ENCODE measurements at regions not wholly inside any gene's neighbourhood (a gene's known extent, or its start where the extent isn't known, plus 50 kb on each side); places are given as distances from the start of the nearest gene placed in this dataset.

DNA sequence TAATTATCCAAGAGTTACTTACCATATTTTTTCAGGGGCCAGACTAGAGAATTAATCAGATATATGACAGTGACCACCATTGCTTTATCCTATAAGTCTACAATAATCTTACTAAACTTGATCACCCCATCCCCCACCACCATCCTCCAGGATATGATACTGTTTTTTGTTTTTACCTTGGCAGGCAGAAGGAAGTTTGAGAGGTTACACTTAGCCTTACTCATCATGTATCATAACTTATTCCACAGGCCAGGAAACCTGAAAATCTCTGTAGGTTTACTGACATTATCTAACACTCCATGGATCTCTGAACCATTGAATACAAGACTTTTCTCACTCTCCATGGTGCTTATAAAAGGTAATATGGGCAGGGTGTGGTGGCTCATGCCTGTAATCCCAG is 602.7 kb downstream of the KCNJ3 start:
- Histone ChIP-seq H3K14ac (ENCODE audit: low read length in 2 of 2) (no peak overlapping the region), H3K4me3 (ENCODE audit: insufficient read depth in 1 of 2, low read depth in 1 of 2, low read length in 2 of 2) (no peak overlapping the region), H3K36me3 (ENCODE audit: control insufficient read depth in 1 of 2, insufficient read depth in 2 of 2, low read depth in 1 of 2, low read length in 2 of 2) (no peaks in the 10 kb centered on the region), H3K4me1 (ENCODE audit: control insufficient read depth, insufficient read depth, low read depth, low read length) (no peaks in the 10 kb centered on the region), H2AFZ (ENCODE audit: low read depth, low read length) (no peak overlapping the region), H3K79me1 (replicated peaks; ENCODE audit: low read length, poor library complexity, severe bottlenecking) (no peaks in the 10 kb centered on the region), H2BK5ac (ENCODE audit: low read depth, low read length, poor library complexity, severe bottlenecking) (no peak overlapping the region), H3K9me3 (ENCODE audit: control insufficient read depth, low read length) (no peaks in the 10 kb centered on the region), H3K9ac (ENCODE audit: low read length) (no peak overlapping the region), H4K8ac (ENCODE audit: low read length) (no peak overlapping the region), H3K27ac (ENCODE audit: low read length, poor library complexity, severe bottlenecking) (no peak overlapping the region), H3K27me3 (ENCODE audit: control insufficient read depth in 1 of 2, insufficient read depth in 1 of 2, low read length in 2 of 2) (no peaks in the 10 kb centered on the region), H3K23ac (ENCODE audit: low read length in 2 of 2) (no peak overlapping the region), H2BK120ac (ENCODE audit: low read depth, low read length) (no peak overlapping the region), H3K4ac (ENCODE audit: low read depth in 1 of 2, low read length in 2 of 2) (no peak overlapping the region), H3K18ac (ENCODE audit: low read depth in 1 of 2, low read length in 2 of 2) (no peak overlapping the region), H2BK12ac (ENCODE audit: low read length in 2 of 2) (no peak overlapping the region), H4K91ac (ENCODE audit: low read length) (no peak overlapping the region), H2AK5ac (ENCODE audit: low read length, severe bottlenecking) (no peak overlapping the region), H2BK15ac (ENCODE audit: low read depth, poor library complexity, severe bottlenecking) (no peak overlapping the region), H3K4me2 (ENCODE audit: low read length, poor library complexity, severe bottlenecking) (no peak overlapping the region)
- DNase-seq: no peak

DNA sequence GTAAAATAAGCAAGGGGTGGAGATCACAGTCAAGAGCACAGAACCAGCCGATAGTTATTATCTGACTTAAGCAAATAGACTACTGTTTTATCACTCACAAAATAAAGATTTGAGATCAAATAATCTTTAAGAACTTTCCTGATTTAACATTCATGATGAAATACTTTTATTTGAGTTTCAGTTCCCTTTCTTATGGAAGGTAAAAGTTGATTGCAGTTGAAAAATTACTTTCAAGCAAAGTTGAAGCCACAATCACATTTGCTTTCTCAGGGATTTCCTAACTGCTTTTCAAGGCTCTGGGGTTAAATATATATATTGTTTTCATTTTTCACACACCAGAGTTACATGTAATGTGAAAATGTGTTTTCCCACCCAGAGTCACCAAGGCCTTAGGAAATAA is 599.5 kb downstream of the KCNJ3 start:
- Histone ChIP-seq H4K91ac (ENCODE audit: low read length) (no peak overlapping the region), H3K9me3 (ENCODE audit: control insufficient read depth, low read length) (no peaks in the 10 kb centered on the region), H3K18ac (ENCODE audit: low read depth in 1 of 2, low read length in 2 of 2) (no peak overlapping the region), H3K79me1 (replicated peaks; ENCODE audit: low read length, poor library complexity, severe bottlenecking) (no peaks in the 10 kb centered on the region), H3K27me3 (ENCODE audit: control insufficient read depth in 1 of 2, insufficient read depth in 1 of 2, low read length in 2 of 2) (no peaks in the 10 kb centered on the region), H2AK5ac (ENCODE audit: low read length, severe bottlenecking) (no peak overlapping the region), H3K4me2 (ENCODE audit: low read length, poor library complexity, severe bottlenecking) (no peak overlapping the region), H2AFZ (ENCODE audit: low read depth, low read length) (no peak overlapping the region), H2BK120ac (ENCODE audit: low read depth, low read length) (no peak overlapping the region), H3K4ac (ENCODE audit: low read depth in 1 of 2, low read length in 2 of 2) (no peak overlapping the region), H3K14ac (ENCODE audit: low read length in 2 of 2) (no peak overlapping the region), H3K4me1 (ENCODE audit: control insufficient read depth, insufficient read depth, low read depth, low read length) (no peaks in the 10 kb centered on the region), H3K23ac (ENCODE audit: low read length in 2 of 2) (no peak overlapping the region), H4K8ac (ENCODE audit: low read length) (no peak overlapping the region), H3K9ac (ENCODE audit: low read length) (no peak overlapping the region), H2BK5ac (ENCODE audit: low read depth, low read length, poor library complexity, severe bottlenecking) (no peak overlapping the region), H2BK15ac (ENCODE audit: low read depth, poor library complexity, severe bottlenecking) (no peak overlapping the region), H3K27ac (ENCODE audit: low read length, poor library complexity, severe bottlenecking) (no peak overlapping the region), H3K4me3 (ENCODE audit: insufficient read depth in 1 of 2, low read depth in 1 of 2, low read length in 2 of 2) (no peak overlapping the region), H2BK12ac (ENCODE audit: low read length in 2 of 2) (no peak overlapping the region), H3K36me3 (ENCODE audit: control insufficient read depth in 1 of 2, insufficient read depth in 2 of 2, low read depth in 1 of 2, low read length in 2 of 2) (no peaks in the 10 kb centered on the region)
- DNase-seq: no peak
- WGBS: no CpG with 5 or more reads among the region's 1 CpG

DNA sequence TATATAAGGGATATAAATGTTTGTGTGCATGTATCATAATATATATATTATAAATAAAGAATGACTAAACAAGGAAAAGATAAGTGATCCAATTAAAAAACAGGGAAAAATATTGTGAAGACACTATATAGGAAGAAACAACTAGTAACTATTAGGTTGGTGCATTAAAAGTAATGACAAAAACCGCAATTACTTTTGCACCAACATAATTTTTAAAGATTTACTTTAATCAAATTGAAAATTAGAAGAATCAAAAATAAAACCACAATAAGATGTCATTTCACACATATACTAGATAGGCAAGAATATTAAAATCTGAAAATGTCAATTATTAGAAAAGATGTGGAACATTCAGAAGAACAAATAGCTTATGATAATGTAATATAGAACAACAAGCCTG is 595.9 kb downstream of the KCNJ3 start:
- Histone ChIP-seq H4K8ac (ENCODE audit: low read length) (no peak overlapping the region), H3K4me1 (ENCODE audit: control insufficient read depth, insufficient read depth, low read depth, low read length) (no peaks in the 10 kb centered on the region)

DNA sequence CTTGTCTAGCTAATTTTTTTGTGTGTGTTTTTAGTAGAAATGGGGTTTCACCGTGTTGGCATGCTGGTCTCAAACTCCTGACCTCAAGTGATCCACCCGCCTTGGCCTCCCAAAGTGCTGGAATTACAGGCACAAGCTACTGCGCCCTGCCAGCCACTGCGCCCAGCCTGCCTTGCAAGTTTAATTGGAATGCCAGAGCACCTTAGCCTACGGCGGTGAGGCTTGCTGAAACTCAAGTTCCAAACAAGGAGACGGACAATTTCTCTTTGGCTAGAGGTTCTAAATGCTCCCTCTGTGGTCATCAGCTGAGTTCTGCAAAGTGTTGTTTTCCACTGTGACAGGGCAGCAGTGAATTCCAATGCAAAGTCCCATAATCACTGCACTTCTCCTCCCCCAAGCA is 583.4 kb downstream of the KCNJ3 start:
- no peak overlapping the region for H2AK5ac ChIP-seq (ENCODE audit: low read length, severe bottlenecking)
- no peaks in the 10 kb centered on the region for H3K27me3 ChIP-seq (ENCODE audit: control insufficient read depth in 1 of 2, insufficient read depth in 1 of 2, low read length in 2 of 2)
- no peaks in the 10 kb centered on the region for H3K36me3 ChIP-seq (ENCODE audit: control insufficient read depth in 1 of 2, insufficient read depth in 2 of 2, low read depth in 1 of 2, low read length in 2 of 2)
- WGBS: 84% methylated on average over 7 of the region's 7 CpGs
- no peaks in the 10 kb centered on the region for H3K4me1 ChIP-seq (ENCODE audit: control insufficient read depth, insufficient read depth, low read depth, low read length)
- H3K14ac ChIP-seq (ENCODE audit: low read length in 2 of 2): no peak overlapping the region
- H3K27ac ChIP-seq (ENCODE audit: low read length, poor library complexity, severe bottlenecking): no peak overlapping the region
- H3K18ac ChIP-seq (ENCODE audit: low read depth in 1 of 2, low read length in 2 of 2): no peak overlapping the region
- no peak overlapping the region for H3K4ac ChIP-seq (ENCODE audit: low read depth in 1 of 2, low read length in 2 of 2)
- no peak overlapping the region for H2BK15ac ChIP-seq (ENCODE audit: low read depth, poor library complexity, severe bottlenecking)
- H2BK5ac ChIP-seq (ENCODE audit: low read depth, low read length, poor library complexity, severe bottlenecking): no peak overlapping the region
- H4K8ac ChIP-seq (ENCODE audit: low read length): no peak overlapping the region
- H3K4me2 ChIP-seq (ENCODE audit: low read length, poor library complexity, severe bottlenecking): no peak overlapping the region
- H2BK120ac ChIP-seq (ENCODE audit: low read depth, low read length): no peak overlapping the region
- H2AFZ ChIP-seq (ENCODE audit: low read depth, low read length): no peak overlapping the region
- H3K4me3 ChIP-seq (ENCODE audit: insufficient read depth in 1 of 2, low read depth in 1 of 2, low read length in 2 of 2): no peak overlapping the region
- H4K91ac ChIP-seq (ENCODE audit: low read length): no peak overlapping the region
- no peaks in the 10 kb centered on the region for H3K79me1 ChIP-seq (replicated peaks; ENCODE audit: low read length, poor library complexity, severe bottlenecking)
- H3K9ac ChIP-seq (ENCODE audit: low read length): no peak overlapping the region
- H3K9me3 ChIP-seq (ENCODE audit: control insufficient read depth, low read length): no peaks in the 10 kb centered on the region
- no peak overlapping the region for H2BK12ac ChIP-seq (ENCODE audit: low read length in 2 of 2)
- DNase-seq: no peak
- no peak overlapping the region for H3K23ac ChIP-seq (ENCODE audit: low read length in 2 of 2)

More for the DNA sequence above, 595.9 kb downstream of the KCNJ3 start:
- Histone ChIP-seq H3K23ac (ENCODE audit: low read length in 2 of 2) (no peak overlapping the region), H3K18ac (ENCODE audit: low read depth in 1 of 2, low read length in 2 of 2) (no peak overlapping the region), H3K4me3 (ENCODE audit: insufficient read depth in 1 of 2, low read depth in 1 of 2, low read length in 2 of 2) (no peak overlapping the region), H3K27ac (ENCODE audit: low read length, poor library complexity, severe bottlenecking) (no peak overlapping the region), H3K9ac (ENCODE audit: low read length) (no peak overlapping the region), H3K36me3 (ENCODE audit: control insufficient read depth in 1 of 2, insufficient read depth in 2 of 2, low read depth in 1 of 2, low read length in 2 of 2) (no peaks in the 10 kb centered on the region), H3K14ac (ENCODE audit: low read length in 2 of 2) (no peak overlapping the region), H3K27me3 (ENCODE audit: control insufficient read depth in 1 of 2, insufficient read depth in 1 of 2, low read length in 2 of 2) (no peaks in the 10 kb centered on the region), H3K79me1 (replicated peaks; ENCODE audit: low read length, poor library complexity, severe bottlenecking) (no peaks in the 10 kb centered on the region), H2BK120ac (ENCODE audit: low read depth, low read length) (no peak overlapping the region), H2BK15ac (ENCODE audit: low read depth, poor library complexity, severe bottlenecking) (no peak overlapping the region), H3K4me2 (ENCODE audit: low read length, poor library complexity, severe bottlenecking) (no peak overlapping the region), H2BK5ac (ENCODE audit: low read depth, low read length, poor library complexity, severe bottlenecking) (no peak overlapping the region), H2BK12ac (ENCODE audit: low read length in 2 of 2) (no peak overlapping the region), H2AFZ (ENCODE audit: low read depth, low read length) (no peak overlapping the region), H3K4ac (ENCODE audit: low read depth in 1 of 2, low read length in 2 of 2) (no peak overlapping the region), H4K91ac (ENCODE audit: low read length) (no peak overlapping the region), H2AK5ac (ENCODE audit: low read length, severe bottlenecking) (no peak overlapping the region), H3K9me3 (ENCODE audit: control insufficient read depth, low read length) (no peaks in the 10 kb centered on the region)
- WGBS: no CpG with 5 or more reads among the region's 1 CpG
- DNase-seq: no peak
